GM06990 (cell line): ENCODE measurements at regions not wholly inside any gene's neighbourhood (a gene's known extent, or its start where the extent isn't known, plus 50 kb on each side); places are given as distances from the start of the nearest gene placed in this dataset.

Experiments
- DNase-seq: peaks from one replicate; pipeline ENCODE4 v3.0.0-alpha.2; 2011; ENCODE audit not compliant: insufficient read length; ENCODE audit errors: extremely low read depth
- H3K27me3 ChIP-seq: replicated peaks from 2 replicates; pipeline ENCODE4 v1.6.0; 2011; ENCODE audit warnings: low read length; ENCODE audit not compliant: control insufficient read depth, insufficient read depth
- H3K36me3 ChIP-seq: 2 replicates; pipeline ENCODE4 v1.5.1; 2011; ENCODE audit warnings: low read length; ENCODE audit not compliant: control insufficient read depth, insufficient read depth
- H3K4me3 ChIP-seq: replicated peaks from 2 replicates; pipeline ENCODE4 v1.5.1; 2011; ENCODE audit warnings: low read depth, mild to moderate bottlenecking, control low read depth, low read length
- TF ChIP-seq, protein P1 (sequence below): IDR thresholded peaks from 2 replicates; pipeline ENCODE4 v1.5.1; 2011; ENCODE audit warnings: low read length, control low read depth, mild to moderate bottlenecking, inconsistent platforms; ENCODE audit not compliant: insufficient read depth, poor library complexity, severe bottlenecking

GRCh38 chr3:10566451-10566850, 61.1 kb upstream of the ATP2B2 start:
- no peaks in the 10 kb centered on the region for H3K36me3 ChIP-seq
- no peak overlapping the region for H3K4me3 ChIP-seq
- TF ChIP-seq, protein P1, sequence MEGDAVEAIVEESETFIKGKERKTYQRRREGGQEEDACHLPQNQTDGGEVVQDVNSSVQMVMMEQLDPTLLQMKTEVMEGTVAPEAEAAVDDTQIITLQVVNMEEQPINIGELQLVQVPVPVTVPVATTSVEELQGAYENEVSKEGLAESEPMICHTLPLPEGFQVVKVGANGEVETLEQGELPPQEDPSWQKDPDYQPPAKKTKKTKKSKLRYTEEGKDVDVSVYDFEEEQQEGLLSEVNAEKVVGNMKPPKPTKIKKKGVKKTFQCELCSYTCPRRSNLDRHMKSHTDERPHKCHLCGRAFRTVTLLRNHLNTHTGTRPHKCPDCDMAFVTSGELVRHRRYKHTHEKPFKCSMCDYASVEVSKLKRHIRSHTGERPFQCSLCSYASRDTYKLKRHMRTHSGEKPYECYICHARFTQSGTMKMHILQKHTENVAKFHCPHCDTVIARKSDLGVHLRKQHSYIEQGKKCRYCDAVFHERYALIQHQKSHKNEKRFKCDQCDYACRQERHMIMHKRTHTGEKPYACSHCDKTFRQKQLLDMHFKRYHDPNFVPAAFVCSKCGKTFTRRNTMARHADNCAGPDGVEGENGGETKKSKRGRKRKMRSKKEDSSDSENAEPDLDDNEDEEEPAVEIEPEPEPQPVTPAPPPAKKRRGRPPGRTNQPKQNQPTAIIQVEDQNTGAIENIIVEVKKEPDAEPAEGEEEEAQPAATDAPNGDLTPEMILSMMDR: no peak
- no peaks in the 10 kb centered on the region for H3K27me3 ChIP-seq
- no peak for DNase-seq

- Histone ChIP-seq H3K4me3 (no peak overlapping the region), H3K27me3 (no peaks in the 10 kb centered on the region), H3K36me3 (no peaks in the 10 kb centered on the region)
- DNase-seq: no peak
- TF ChIP-seq, protein P1: no peak
Observed at GRCh38 chr3:10568549-10568948, 63.2 kb upstream of the ATP2B2 start.

DNA sequence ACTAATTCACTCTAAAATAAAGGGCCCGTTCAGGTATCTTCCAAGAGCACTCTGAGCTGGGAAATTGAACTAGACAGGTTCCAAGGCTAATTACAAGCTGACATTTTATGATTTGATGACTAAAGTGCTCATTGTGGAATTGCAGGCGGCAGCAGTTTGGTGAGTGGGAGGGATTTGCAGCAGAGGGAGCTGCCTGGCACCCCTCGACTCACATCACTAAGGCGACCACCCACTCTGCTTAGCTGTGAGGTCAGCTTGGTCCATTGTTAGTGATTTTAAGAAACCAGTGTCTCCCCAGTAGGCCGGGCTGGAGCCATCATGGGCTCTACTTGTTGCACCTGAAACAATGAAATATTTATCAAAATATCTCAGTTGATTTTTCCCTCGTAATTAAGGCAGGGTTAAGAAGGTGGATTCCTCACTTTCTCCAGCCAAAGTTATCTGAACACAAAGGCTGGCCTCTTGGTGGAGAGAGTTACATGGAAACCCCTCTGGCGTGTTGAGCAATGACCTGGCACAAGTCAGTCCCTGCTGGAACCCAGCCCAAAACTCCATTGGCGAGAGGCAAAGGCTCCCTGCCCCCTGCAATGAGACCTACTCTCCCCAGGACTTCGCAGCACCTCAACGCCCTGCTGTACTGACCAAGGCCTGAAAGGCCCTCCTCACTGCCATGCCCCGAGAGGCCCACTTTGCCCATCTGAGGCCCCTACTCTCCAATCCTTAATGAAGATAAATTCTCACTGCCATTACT, 65.0 kb upstream of the ATP2B2 start:
- TF ChIP-seq, protein P1: no peak
- no peak overlapping the region for H3K4me3 ChIP-seq
- DNase-seq: no peak
- no peaks in the 10 kb centered on the region for H3K36me3 ChIP-seq
- no peaks in the 10 kb centered on the region for H3K27me3 ChIP-seq

DNA sequence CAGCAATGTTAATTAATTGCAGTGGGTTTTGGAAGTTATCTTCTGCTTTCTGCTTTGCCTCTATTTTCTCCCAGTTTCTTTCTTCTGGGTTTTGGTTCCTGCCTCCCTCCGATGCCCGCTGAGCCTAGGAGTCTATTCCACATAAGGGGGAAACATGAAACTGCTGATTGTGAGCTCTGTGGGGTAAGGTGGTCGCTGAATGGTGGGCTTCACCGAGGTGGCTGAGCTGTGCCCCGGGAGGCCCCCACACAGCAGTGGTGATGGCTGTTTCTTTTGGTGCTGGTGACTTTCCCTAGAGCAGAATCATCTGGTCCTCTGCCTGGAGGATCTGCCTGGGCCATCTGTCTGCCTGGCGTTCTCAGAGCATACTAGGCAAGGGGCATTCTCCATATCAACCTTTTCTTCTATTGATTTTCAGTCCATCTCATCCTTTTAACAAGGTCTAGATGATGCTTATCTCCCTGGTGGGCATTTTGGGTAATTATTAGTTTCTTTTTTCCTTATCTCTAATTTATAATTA, 68.8 kb upstream of the ATP2B2 start:
- Histone ChIP-seq H3K4me3 (no peak overlapping the region), H3K36me3 (no peaks in the 10 kb centered on the region), H3K27me3 (no peaks in the 10 kb centered on the region)
- DNase-seq: no peak
- TF ChIP-seq, protein P1: no peak

DNA sequence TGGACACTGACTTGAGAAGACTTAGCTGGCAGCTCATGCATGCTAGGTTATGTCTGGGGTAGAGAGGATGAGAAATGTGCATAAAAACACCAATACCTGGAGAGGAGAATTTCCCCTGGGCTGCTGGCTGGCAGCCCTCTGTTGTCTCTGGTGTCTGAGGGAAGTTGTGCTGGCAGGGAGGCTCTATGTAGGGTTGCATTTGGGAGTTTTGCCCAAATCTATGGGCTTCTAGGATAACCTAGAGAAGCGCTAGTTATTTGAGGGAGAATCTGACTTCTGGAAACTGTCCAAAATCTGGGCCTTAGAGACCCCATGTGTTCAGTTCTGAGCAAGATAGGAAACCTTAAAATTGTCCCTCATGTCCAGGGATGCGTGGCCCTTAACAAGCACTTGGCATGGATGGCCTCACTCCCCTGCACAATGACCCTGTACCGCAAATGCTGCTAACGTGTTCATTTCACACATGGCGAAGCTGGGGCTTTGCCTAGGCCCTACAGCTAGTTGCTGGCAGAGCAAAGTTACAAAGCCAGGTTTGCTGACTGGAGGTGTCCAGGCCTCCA, 70.3 kb upstream of the ATP2B2 start:
- TF ChIP-seq, protein P1: no peak
- H3K27me3 ChIP-seq: no peaks in the 10 kb centered on the region
- DNase-seq: no peak
- H3K4me3 ChIP-seq: no peak overlapping the region
- no peaks in the 10 kb centered on the region for H3K36me3 ChIP-seq
